Keratinocyte (primary cell): ENCODE measurements at regions not wholly inside any gene's neighbourhood (a gene's known extent, or its start where the extent isn't known, plus 50 kb on each side); places are given as distances from the start of the nearest gene placed in this dataset.

Experiments
- DNase-seq: peaks from one replicate; pipeline ENCODE4 v3.0.0-alpha.2; 2011; ENCODE audit warnings: low read depth, missing footprints, low spot score
- FAIRE-seq: peaks from 2 replicates; lab custom pipeline; 2011; peaks lifted over from hg19 to GRCh38; lab: Jason Lieb, UNC
- H2AFZ ChIP-seq: 2 replicates; pipeline ENCODE4 v1.6.0; 2012; ENCODE audit warnings: low read length, control low read depth, inconsistent platforms; ENCODE audit not compliant: control insufficient read depth
- H3K27ac ChIP-seq: 2 replicates; pipeline ENCODE4 v1.5.1; 2011; ENCODE audit warnings: low read length; ENCODE audit not compliant: control insufficient read depth, insufficient read depth
- H3K27me3 ChIP-seq: 3 replicates; pipeline ENCODE4 v1.6.0; 2011; ENCODE audit warnings: low read length; ENCODE audit not compliant: control insufficient read depth, insufficient read depth; ENCODE audit errors: extremely low read depth
- H3K36me3 ChIP-seq, 2 experiments: 2 replicates in 1 of 2; 3 replicates in 1 of 2; pipeline ENCODE4 v1.5.1; 2011; ENCODE audit warnings: low read length in 2 of 2, mild to moderate bottlenecking in 1 of 2; ENCODE audit not compliant: control insufficient read depth in 2 of 2, insufficient read depth in 2 of 2; ENCODE audit errors: extremely low read depth in 1 of 2
- H3K4me1 ChIP-seq: 3 replicates; pipeline ENCODE4 v1.5.1; 2011; ENCODE audit warnings: low read length; ENCODE audit not compliant: control insufficient read depth, insufficient read depth; ENCODE audit errors: extremely low read depth
- H3K4me2 ChIP-seq: 3 replicates; pipeline ENCODE4 v1.6.0; 2011; ENCODE audit warnings: low read depth, low read length; ENCODE audit not compliant: control insufficient read depth, insufficient read depth; ENCODE audit errors: extremely low read depth
- H3K4me3 ChIP-seq, 3 experiments: fragments of 200-600 bp in 1 of 3; sonication (generic) in 1 of 3; 2 replicates in 2 of 3; 3 replicates in 1 of 3; pipeline ENCODE4 v1.5.1; 2011 to 2016; ENCODE audit warnings: low read length in 3 of 3, mild to moderate bottlenecking in 3 of 3, control low read depth in 2 of 3, inconsistent platforms in 1 of 3, low read depth in 1 of 3, mixed read lengths in 1 of 3, mixed run types in 1 of 3, moderate library complexity in 1 of 3; ENCODE audit not compliant: control insufficient read depth in 2 of 3, insufficient read depth in 2 of 3; ENCODE audit errors: extremely low read depth in 1 of 3
- H3K79me2 ChIP-seq: 2 replicates; pipeline ENCODE4 v1.6.0; 2012; ENCODE audit warnings: low read length; ENCODE audit not compliant: control insufficient read depth, insufficient read depth
- H3K9ac ChIP-seq: 3 replicates; pipeline ENCODE4 v1.6.0; 2011; ENCODE audit warnings: low read length; ENCODE audit not compliant: control insufficient read depth, insufficient read depth; ENCODE audit errors: extremely low read depth
- H3K9me1 ChIP-seq: 3 replicates; pipeline ENCODE4 v1.6.0; 2011; ENCODE audit warnings: low read length; ENCODE audit not compliant: control insufficient read depth, insufficient read depth; ENCODE audit errors: extremely low read depth
- H3K9me3 ChIP-seq: 2 replicates; pipeline ENCODE4 v1.5.1; 2012; ENCODE audit warnings: low read depth, low read length; ENCODE audit not compliant: control insufficient read depth
- H4K20me1 ChIP-seq: 3 replicates; pipeline ENCODE4 v1.6.0; 2011; ENCODE audit warnings: low read length; ENCODE audit not compliant: control insufficient read depth, insufficient read depth; ENCODE audit errors: extremely low read depth
- CTCF ChIP-seq, 3 experiments: IDR thresholded peaks in 1 of 3; conservative IDR thresholded peaks in 1 of 3; optimal IDR thresholded peaks in 1 of 3; 2 replicates in 2 of 3; 3 replicates in 1 of 3; pipeline versions ENCODE3 to v1.5.1; 2011; ENCODE audit warnings: low read length in 3 of 3, mild to moderate bottlenecking in 3 of 3, moderate library complexity in 2 of 3, control low read depth in 1 of 3, inconsistent platforms in 1 of 3; ENCODE audit not compliant: insufficient read depth in 2 of 3; ENCODE audit errors: extremely low read depth in 1 of 3
- EZH2 ChIP-seq: IDR thresholded peaks from one replicate; pipeline ENCODE4 v1.6.1; 2012; ENCODE audit warnings: inconsistent platforms, mild to moderate bottlenecking, low read length, moderate library complexity
- dilution Hi-C: fragments of 300-500 bp; cut with MboI; formaldehyde crosslinking; loops from one replicate; pipeline ENCODE4 v1.7.0; 2020; ENCODE audit warnings: low sequenced_read_pairs; ENCODE audit not compliant: extremely low pct_ligation_motif_present

- TF ChIP-seq CTCF (optimal IDR thresholded peaks at IDR 0.05 in 1 of 3, IDR thresholded peaks at IDR 0.05 in 1 of 3, conservative IDR thresholded peaks at IDR 0.05 in 1 of 3; ENCODE audit: extremely low read depth in 1 of 3, insufficient read depth in 2 of 3, low read length in 3 of 3) (no peak), EZH2 (no peak)
- Histone ChIP-seq H3K79me2 (no peaks in the 10 kb centered on the region), H3K9me3 (no peaks in the 10 kb centered on the region), H4K20me1 (no peaks in the 10 kb centered on the region), H3K9me1 (no peaks in the 10 kb centered on the region), H3K27ac (no peak overlapping the region), H3K4me2 (no peak overlapping the region), H3K4me1 (no peaks in the 10 kb centered on the region), H2AFZ (no peak overlapping the region), H3K36me3 (no peaks in the 10 kb centered on the region), H3K9ac (no peak overlapping the region), H3K4me3 (no peak overlapping the region), H3K27me3 (peaks cover 4% of the 10 kb centered on the region)
- FAIRE-seq (no peak), DNase-seq (no peak)
- dilution Hi-C loops = no loop called here
Measured at GRCh38 chr10:117723343-117723742, 180.8 kb downstream of the EMX2 start.

GRCh38 chr10:117725993-117726392 is 183.4 kb downstream of the EMX2 start:
- no peaks in the 10 kb centered on the region for H3K9me1 ChIP-seq
- no peaks in the 10 kb centered on the region for H3K36me3 ChIP-seq
- no peak overlapping the region for H2AFZ ChIP-seq
- dilution Hi-C loops = no loop called here
- DNase-seq (no peak), FAIRE-seq (no peak)
- H3K9ac ChIP-seq = no peak overlapping the region
- no peaks in the 10 kb centered on the region for H3K4me1 ChIP-seq
- H4K20me1 ChIP-seq = no peaks in the 10 kb centered on the region
- H3K27ac ChIP-seq = no peak overlapping the region
- no peak overlapping the region for H3K4me3 ChIP-seq
- H3K9me3 ChIP-seq = no peaks in the 10 kb centered on the region
- H3K27me3 ChIP-seq = peaks cover 10% of the 10 kb centered on the region
- TF ChIP-seq CTCF (optimal IDR thresholded peaks at IDR 0.05 in 1 of 3, IDR thresholded peaks at IDR 0.05 in 1 of 3, conservative IDR thresholded peaks at IDR 0.05 in 1 of 3; ENCODE audit: extremely low read depth in 1 of 3, insufficient read depth in 2 of 3, low read length in 3 of 3) (no peak), EZH2 (no peak)
- H3K4me2 ChIP-seq = no peak overlapping the region
- no peaks in the 10 kb centered on the region for H3K79me2 ChIP-seq
